GM12875 (cell line): ENCODE measurements at regions not wholly inside any gene's neighbourhood (a gene's known extent, or its start where the extent isn't known, plus 50 kb on each side); places are given as distances from the start of the nearest gene placed in this dataset.

Experiments
- H3K4me3 ChIP-seq: one replicate; pipeline ENCODE4 v1.5.1; 2011; ENCODE audit warnings: low read depth, low read length, control low read depth
- CTCF ChIP-seq: IDR thresholded peaks from 2 replicates; pipeline ENCODE4 v1.5.1; 2011; ENCODE audit warnings: low read depth, mild to moderate bottlenecking, control low read depth, inconsistent platforms, low read length, moderate library complexity, borderline replicate concordance; ENCODE audit not compliant: insufficient read depth

- H3K4me3 ChIP-seq = no peak overlapping the region
- no peak for TF ChIP-seq CTCF
These were observed 623.3 kb downstream of the HINT1 start for GRCh38 chr5:130541617-130542221.

- no peak overlapping the region for H3K4me3 ChIP-seq
- TF ChIP-seq CTCF = no peak
These were observed 628.4 kb downstream of the HINT1 start for GRCh38 chr5:130536691-130537090.

- H3K4me3 ChIP-seq = no peak overlapping the region
- TF ChIP-seq CTCF = no peak
These were observed 628.5 kb downstream of the CHSY3 start for GRCh38 chr5:130532786-130533185.

- H3K4me3 ChIP-seq = no peak overlapping the region
- TF ChIP-seq CTCF = no peak
These were observed 625.5 kb downstream of the CHSY3 start for GRCh38 chr5:130529511-130530485.

- TF ChIP-seq CTCF = no peak
- H3K4me3 ChIP-seq = no peak overlapping the region
These were observed 624.8 kb downstream of the CHSY3 start for GRCh38 chr5:130529111-130529510.

GRCh38 chr5:130528474-130528873, 624.2 kb downstream of the CHSY3 start:
- no peak for TF ChIP-seq CTCF

More at GRCh38 chr5:130528474-130528873, 624.2 kb downstream of the CHSY3 start:
- H3K4me3 ChIP-seq = no peak overlapping the region
